ENCODE measurements at regions not wholly inside any gene's neighbourhood (a gene's known extent, or its start where the extent isn't known, plus 50 kb on each side); places are given as distances from the start of the nearest gene placed in this dataset.

- no peaks in the 10 kb centered on the region for H3K36me3 ChIP-seq (ENCODE audit: control insufficient read depth, insufficient read depth, low read length)
- in situ Hi-C loops (cut with MboI) (no loop called here), intact Hi-C loops (cut with micrococcal nuclease) (no loop called here)
- no peak overlapping the region for H3K4me2 ChIP-seq (ENCODE audit: insufficient read depth, low read length)
- CTCF ChIA-PET (ENCODE audit: low intra/inter-chr PET ratio), result no interaction called here
- 5% methylated on average over 3 of the region's 3 CpGs for WGBS (ENCODE audit: insufficient coverage, low coverage, missing lambda C conversion rate)
- H3K27ac ChIP-seq (ENCODE audit: extremely low read depth, low read depth, low read length), result no peak overlapping the region
- no peak overlapping the region for H2AFZ ChIP-seq (ENCODE audit: low read depth, low read length)
- BruUV-seq (replicated peaks), result no TSS peak
- H3K9ac ChIP-seq (ENCODE audit: insufficient read depth in 1 of 2, low read depth in 2 of 2, low read length in 2 of 2), result no peak overlapping the region
- TF ChIP-seq ZC3H4 (CRISPR knock-in tag; IDR thresholded peaks at IDR 0.05; ENCODE audit: borderline replicate concordance) (no peak), SLC30A9 (CRISPR knock-in tag; IDR thresholded peaks at IDR 0.05) (no peak), PHF20 (IDR thresholded peaks at IDR 0.05; ENCODE audit: partially characterized antibody) (no peak), LEF1 (IDR thresholded peaks at IDR 0.05) (no peak), GABPB1 (CRISPR knock-in tag; IDR thresholded peaks at IDR 0.05) (no peak)
- no peaks in the 10 kb centered on the region for H3K27me3 ChIP-seq (ENCODE audit: control insufficient read depth in 2 of 2, insufficient read depth in 2 of 2, low read length in 2 of 2)
- DNase-seq (ENCODE audit: extremely low read depth in 1 of 4, low spot score in 3 of 4), result no peak
- no peak for ATAC-seq
- no peak for FAIRE-seq
- no peaks in the 10 kb centered on the region for H3K4me1 ChIP-seq (replicated peaks in 1 of 2; ENCODE audit: control insufficient read depth in 2 of 2, insufficient read depth in 2 of 2, low read length in 2 of 2)
- H3K4me3 ChIP-seq, result no peak overlapping the region
- no peaks in the 10 kb centered on the region for H3K79me2 ChIP-seq (ENCODE audit: control insufficient read depth, insufficient read depth, low read length)
- no peaks in the 10 kb centered on the region for H3K9me1 ChIP-seq (ENCODE audit: control insufficient read depth, insufficient read depth, low read length)
- no peaks in the 10 kb centered on the region for H3K9me3 ChIP-seq (replicated peaks; ENCODE audit: control insufficient read depth, insufficient read depth, low read depth, low read length)
- H4K20me1 ChIP-seq (replicated peaks; ENCODE audit: control insufficient read depth, insufficient read depth, low read length), result no peaks in the 10 kb centered on the region
- POLR2A ChIA-PET, result no interaction called here
Observed at GRCh38 chr3:81952141-81952540, 190.7 kb upstream of the GBE1 start.

- H3K4me1 ChIP-seq (replicated peaks in 1 of 2; ENCODE audit: control insufficient read depth in 2 of 2, insufficient read depth in 2 of 2, low read length in 2 of 2), result no peaks in the 10 kb centered on the region
- ATAC-seq, result no peak
- no peak overlapping the region for H3K4me3 ChIP-seq
- CTCF ChIA-PET (ENCODE audit: low intra/inter-chr PET ratio), result no interaction called here
- POLR2A ChIA-PET, result no interaction called here
- TF ChIP-seq ZNF707 (CRISPR knock-in tag; conservative IDR thresholded peaks at IDR 0.05) (no peak), CBX8 (IDR thresholded peaks at IDR 0.05; ENCODE audit: borderline replicate concordance, extremely low read depth, low read depth, low read length, poor library complexity, severe bottlenecking) (no peak), SRSF7 (optimal IDR thresholded peaks at IDR 0.05; ENCODE audit: low read depth, low read length) (no peak), ZNF143 (CRISPR knock-in tag; IDR thresholded peaks at IDR 0.05) (no peak), SMAD1 (IDR thresholded peaks at IDR 0.05; ENCODE audit: low read depth, low read length, partially characterized antibody) (no peak), EP300 (IDR thresholded peaks at IDR 0.05; ENCODE audit: low read length) (no peak), SFPQ (IDR thresholded peaks at IDR 0.05; ENCODE audit: low read depth, low read length) (no peak)
- no peaks in the 10 kb centered on the region for H3K36me3 ChIP-seq (ENCODE audit: control insufficient read depth, insufficient read depth, low read length)
- H3K27me3 ChIP-seq (ENCODE audit: control insufficient read depth in 2 of 2, insufficient read depth in 2 of 2, low read length in 2 of 2), result no peaks in the 10 kb centered on the region
- no peaks in the 10 kb centered on the region for H4K20me1 ChIP-seq (replicated peaks; ENCODE audit: control insufficient read depth, insufficient read depth, low read length)
- 0% methylated on average over 4 of the region's 4 CpGs for WGBS (ENCODE audit: insufficient coverage, low coverage, missing lambda C conversion rate)
- H3K9ac ChIP-seq (ENCODE audit: insufficient read depth in 1 of 2, low read depth in 2 of 2, low read length in 2 of 2), result no peak overlapping the region
- H2AFZ ChIP-seq (ENCODE audit: low read depth, low read length), result no peak overlapping the region
- no peak for DNase-seq (ENCODE audit: extremely low read depth in 1 of 4, low spot score in 3 of 4)
- H3K4me2 ChIP-seq (ENCODE audit: insufficient read depth, low read length), result no peak overlapping the region
- in situ Hi-C loops (cut with MboI) (no loop called here), intact Hi-C loops (cut with micrococcal nuclease) (no loop called here)
- H3K9me1 ChIP-seq (ENCODE audit: control insufficient read depth, insufficient read depth, low read length), result no peaks in the 10 kb centered on the region
- no peak overlapping the region for H3K27ac ChIP-seq (ENCODE audit: extremely low read depth, low read depth, low read length)
- BruUV-seq (replicated peaks), result no TSS peak
- FAIRE-seq, result no peak
- no peaks in the 10 kb centered on the region for H3K79me2 ChIP-seq (ENCODE audit: control insufficient read depth, insufficient read depth, low read length)
- H3K9me3 ChIP-seq (replicated peaks; ENCODE audit: control insufficient read depth, insufficient read depth, low read depth, low read length), result no peaks in the 10 kb centered on the region
Observed at GRCh38 chr3:81951636-81952035, 190.2 kb upstream of the GBE1 start.
